ENCODE measurements at regions not wholly inside any gene's neighbourhood (a gene's known extent, or its start where the extent isn't known, plus 50 kb on each side); places are given as distances from the start of the nearest gene placed in this dataset.

DNA sequence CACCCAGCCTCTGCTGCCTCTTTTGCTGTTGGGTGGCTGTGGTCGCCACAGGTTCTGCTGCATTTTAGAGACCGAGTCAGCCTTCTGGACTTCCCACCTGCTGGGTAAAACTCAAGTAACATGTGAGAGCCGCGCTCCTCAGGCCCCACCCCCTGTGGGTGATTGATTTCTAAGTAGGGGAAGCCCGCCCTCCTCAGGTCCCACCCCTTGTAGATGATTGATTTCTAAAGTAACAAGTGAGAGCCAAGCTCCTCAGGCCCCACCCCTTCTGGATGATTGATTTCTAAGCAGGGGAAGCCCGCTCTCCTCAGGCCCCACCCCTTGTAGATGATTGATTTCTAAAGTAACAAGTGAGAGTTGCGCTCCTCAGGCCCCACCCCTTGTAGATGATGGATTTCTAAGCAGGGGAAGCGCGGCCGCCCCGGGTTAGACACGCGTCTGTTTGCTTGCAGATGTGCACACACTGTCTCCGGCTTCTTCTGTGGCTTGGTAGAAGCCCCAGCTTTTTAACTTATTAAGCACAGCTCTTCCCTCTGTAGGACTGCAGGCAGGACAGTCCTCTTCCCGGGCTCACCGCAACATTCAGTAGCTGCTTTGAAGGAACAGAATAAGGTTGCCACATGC, 83.4 kb downstream of the FAM43A start:
- DNase-seq, result peak; percentile 77

DNA sequence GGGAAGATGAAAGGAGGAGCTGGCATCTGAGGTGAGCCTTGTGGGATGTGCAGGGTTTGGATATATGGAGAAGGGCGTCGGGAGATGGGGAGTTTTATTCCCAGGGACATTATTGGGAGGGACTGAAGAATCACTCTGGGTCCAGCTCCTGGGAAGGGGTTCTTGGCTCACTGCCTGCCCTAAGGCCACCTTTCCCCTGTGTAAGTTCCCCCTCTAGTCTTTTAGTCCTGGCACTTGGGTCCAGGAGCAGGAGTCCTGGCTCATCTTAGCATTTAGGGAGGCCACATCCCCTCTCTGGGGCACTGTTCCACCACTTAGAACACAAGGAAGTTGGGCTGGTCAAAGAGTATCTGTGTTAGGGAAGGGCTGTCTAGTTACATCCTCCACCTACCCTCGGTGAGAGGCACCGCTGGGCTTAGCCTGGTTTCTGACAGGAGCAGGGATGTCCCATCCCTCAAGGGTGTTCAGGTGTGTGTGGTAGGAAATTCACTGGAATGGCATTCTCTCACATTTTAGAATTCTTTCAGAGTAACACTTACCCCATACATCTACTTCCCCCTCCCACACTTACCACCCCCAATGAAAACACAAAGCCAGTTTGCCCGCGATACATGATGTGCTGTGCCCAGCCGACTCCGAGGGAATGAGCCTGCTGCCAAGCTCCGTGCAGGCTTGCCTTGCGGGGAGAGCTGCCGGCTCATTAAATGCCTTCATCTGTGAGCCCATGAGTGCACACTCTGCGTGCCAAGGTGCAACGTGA, 86.7 kb downstream of the FAM43A start:
- DNase-seq, result no peak

DNA sequence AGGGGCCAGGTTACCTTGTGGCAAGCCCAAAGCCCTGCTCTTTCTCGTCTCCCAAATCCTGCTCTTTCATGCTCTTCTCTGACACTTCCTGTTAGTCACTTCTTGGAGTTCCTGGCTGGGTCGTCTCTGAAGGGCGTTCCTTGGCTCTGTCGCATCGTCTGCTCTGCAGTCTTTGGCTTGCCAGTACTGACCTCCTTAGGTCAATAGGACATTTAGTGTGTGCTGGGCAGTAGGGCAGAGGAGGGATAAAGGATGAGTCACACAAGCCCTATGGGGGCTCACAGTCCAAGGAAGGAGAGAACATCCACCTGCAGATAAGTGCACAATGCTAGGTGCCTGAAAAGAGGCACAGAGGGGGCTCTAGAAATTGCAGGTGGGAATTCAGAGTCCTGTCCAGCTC, 87.5 kb downstream of the FAM43A start:
- DNase-seq, result no peak

DNA sequence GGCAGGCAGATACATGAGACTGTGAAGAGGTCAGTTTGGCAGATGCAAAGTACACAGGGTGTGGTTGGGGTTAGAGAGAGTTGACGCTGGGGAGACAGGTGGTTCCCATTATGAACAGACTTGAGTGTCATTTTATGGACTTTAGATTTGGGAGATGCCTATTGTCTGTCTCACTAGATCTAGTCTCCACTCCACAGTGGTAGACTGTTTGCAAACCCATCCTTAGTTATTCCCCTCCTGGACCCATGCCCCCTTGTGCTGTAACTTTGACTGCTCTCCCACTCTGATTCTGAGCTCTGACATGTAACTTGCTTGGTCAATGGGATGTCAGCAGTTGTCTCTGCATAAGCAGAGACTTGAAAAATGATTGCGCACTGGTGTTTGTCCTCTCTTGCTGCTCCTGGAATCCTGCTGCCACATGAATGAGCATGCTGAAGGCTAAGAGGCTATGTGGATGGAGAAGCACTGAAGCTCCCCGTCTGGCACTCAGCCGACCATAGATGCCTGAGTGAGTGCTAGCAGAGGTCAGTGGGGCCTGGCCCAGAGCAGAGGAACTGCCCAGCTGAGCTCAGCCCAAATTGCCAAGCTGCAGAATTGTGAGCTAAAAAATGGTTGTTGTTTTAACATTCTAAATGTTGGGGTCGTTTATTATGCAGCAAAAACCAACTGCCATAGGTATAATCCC, 88.2 kb downstream of the FAM43A start:
- no peak for DNase-seq

DNA sequence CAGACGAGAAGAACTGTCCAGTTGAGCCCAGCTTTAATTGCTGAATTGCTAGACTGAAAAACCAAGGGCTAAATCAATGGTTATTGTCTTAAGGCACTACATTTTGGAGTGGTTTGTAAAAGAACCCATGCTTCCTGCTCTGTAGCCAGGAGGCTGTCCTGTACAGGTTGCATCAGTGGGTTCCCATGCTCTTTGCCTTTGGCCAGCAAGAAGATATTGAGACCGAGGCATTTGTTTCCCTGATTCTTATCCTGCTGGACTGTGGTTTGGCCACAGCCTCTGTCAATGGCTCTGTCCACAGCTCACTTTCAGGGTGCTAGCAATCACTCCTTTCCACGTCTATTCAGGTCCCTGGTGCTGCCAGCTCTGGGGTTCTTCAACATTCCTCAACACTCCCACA, 89.6 kb downstream of the FAM43A start:
- DNase-seq, result no peak

DNA sequence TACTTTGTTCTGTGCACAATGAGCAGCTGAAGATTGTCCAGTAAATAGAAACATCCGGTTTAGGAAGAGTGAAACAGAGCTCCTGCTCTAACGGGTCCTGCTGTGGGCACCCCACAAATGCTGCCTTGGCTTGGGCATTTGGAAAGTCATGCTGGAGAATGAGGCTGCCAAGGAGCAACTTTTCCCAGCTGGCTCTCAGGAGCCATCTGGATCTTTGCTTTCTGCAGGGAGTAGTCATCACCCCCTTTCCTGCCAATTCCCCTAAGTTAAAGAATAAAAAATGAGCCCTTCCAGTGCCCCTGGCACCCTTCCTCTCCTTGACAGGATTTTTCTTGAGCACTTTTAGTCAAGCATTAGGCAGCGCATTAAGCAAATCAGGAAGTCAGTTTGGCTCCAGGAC, 90.0 kb downstream of the FAM43A start:
- DNase-seq, result no peak

DNA sequence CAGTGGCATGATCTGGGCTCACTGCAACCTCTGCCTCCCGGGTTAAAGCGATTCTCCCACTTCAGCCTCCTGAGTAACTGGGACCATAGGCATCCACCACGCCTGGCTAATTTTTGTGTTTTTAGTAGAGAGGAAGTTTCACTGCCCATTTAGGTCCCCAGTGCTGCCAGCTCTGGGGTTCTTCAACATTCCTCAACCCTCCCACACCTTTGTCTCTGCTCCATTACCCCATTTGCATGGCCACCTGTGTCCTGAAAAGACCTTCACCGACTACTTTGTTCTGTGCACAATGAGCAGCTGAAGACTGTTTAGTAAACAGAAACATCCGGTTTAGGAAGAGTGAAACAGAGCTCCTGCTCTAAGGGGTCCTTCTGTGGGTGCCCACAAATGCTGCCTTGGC, 92.0 kb downstream of the FAM43A start:
- DNase-seq, result no peak

DNA sequence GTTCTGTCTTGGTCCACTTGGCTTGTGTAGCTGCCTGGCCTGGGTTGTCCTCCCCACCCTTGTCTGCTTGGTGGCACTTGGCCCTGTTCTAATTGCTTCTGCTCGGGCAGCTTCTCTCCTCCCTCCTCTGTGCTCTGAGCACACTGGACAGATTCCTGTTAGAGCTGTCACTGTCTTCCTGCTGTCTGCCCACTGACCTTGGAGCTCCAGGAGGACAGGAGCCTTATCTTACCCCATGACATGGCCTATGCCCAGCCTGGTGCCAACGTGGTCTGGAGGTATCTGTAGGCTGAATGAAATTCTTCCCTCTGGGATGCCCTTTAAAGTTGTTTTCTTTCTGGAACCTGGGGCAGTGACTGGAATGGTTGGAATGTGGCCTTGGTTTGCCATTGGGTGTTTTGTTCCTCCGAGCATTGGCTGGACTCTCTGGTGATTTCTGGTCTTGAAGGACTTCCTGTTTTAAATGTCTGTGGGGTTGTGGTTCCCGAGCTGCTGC, 94.1 kb downstream of the FAM43A start:
- DNase-seq, result no peak

DNA sequence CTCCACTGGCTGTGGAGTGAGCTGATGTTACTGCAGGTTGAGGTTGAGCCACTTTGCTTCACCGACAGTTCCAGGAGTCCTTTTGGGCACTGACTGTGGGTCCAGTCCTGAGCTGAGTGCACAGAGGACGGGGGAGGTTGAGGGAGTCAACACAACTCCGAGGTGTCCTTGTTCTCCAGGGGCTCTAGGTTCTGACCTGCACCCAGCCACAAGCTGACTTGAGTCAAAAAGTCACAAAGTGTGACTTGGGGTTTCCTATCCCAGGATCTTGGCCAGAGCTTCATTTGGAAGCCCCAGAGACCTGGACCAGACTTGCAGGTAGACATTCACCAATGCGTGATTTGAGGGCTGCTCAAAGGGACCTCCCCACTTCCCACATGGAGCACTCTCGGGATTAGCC, 95.0 kb downstream of the FAM43A start:
- DNase-seq, result no peak

DNA sequence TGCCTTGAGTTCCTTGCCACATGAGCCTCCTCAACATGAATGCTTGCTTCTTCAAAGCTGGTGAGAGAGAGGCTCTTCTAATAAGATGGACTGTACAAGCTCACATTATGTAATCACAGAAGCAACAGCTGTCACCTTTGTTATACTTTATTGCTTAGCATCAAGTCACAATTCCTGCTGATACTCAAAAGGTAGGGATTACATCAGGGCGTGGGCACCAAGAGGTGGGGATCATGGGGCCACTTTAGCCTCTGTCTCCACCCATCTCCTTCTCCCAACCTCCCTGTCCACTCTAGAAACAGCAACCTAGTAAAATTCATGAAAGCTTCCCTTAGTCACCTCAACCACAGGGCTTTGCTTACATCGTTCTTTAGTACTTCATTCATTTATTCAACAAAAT, 95.9 kb downstream of the FAM43A start:
- no peak for DNase-seq

DNA sequence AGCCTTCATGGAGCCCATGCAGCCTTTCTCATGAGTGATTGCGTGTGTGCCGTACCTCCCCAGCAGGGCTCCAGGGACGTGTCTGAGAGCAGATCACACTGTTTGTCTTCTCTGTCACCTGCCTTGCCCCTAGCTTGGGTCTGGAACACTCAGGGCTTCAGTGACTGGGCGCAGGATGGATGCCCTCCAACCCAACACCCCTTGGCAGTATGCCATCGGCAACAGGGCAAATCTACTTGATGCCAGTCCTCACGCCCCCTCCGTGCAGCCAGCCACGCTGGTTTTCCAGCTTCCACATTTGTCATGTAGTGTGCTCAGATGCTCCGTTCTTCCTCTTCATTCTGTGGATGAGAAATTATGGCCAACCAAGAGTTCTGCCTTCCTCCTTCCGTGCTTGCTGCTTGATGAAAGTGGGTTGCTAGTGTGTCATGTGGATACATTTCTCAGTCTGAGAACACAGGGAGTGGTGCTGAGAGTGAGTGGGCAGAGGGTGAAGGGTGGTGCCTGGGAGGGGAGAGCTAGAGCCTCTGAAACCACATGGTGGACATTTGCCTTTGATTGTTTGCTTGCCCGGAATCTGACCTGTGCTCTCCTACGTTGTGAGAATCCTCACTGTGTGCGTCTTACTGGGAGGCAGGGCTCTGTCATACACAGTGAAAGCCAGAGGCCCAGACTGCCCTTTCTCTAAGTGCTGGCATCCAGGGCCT, 97.2 kb downstream of the FAM43A start:
- no peak for DNase-seq

DNA sequence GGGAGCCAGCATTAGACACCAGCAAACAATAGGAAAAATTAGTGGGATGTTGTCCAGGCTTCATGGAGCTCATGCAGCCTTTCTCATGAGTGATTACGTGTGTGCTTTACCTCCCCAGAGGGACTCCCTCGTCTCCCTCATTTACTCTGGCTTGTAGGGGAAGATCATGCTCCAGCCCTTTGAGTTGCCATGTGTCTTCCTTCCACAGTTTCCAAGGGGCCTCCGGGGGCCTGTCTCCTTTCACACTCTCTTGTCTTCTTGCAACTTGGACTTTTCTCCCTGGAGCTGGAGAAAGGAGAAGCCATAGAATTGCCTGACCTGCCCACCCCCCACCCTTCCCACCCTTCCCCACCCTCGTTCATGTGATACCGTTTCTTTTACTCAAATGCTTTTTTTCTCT, 98.7 kb downstream of the FAM43A start:
- DNase-seq, result no peak

DNA sequence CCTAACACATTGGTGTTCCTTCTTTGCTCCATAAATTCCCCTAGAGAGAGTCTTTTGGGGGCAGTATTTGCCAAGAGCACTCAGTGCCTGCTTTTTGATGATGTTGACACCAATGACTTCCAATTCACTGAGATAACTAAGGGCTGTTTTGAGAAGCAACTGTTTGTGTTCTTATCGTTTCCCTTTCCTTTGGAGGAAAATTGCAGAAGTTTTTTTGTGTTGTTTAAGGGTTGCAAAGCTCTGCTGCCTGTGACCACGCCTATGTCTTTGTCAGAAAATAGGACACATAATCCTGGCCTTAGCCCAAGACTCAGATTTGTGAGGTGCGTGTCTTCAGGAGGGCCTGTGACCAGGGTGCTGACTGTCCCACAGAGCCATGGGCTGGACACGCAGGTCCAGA, 99.6 kb downstream of the FAM43A start:
- DNase-seq, result no peak

DNA sequence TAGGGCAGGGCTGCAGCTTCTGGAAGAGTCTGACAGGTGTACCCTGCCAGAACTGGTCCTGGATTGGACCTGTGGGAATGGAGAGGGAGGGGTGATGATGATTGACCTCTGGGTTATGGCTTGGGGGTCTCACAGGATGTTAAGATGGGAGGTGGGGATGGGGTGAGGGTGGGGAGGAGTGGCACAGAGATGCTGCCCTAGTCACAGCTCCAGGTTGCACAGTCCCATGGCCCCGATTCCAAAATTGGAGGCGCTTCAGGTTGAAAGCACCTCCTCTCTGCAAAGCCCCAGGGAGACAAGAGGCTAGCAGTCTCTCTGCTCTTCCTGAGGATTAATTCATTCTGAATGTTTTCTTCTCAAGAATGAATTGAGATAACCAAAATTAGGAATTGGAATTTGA, 101.4 kb downstream of the FAM43A start:
- no peak for DNase-seq

DNA sequence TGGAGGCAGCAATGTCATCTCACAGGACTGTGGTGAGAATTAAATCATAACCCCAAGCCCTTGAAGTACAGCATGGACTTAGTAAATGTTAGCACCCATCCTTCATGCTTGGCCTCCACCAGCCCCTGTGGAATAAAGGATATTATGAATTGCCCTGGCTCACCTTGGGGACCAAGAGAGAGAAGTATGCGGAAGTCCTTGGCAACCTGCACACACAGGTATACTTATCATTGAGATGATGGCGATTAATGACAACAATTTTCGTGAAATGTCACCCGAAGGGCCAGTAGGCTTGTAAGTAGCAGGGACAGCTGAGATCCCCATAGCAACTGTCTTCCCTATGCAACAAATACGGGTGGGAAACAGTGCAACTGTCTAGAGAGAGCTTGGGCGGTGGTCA, 102.0 kb downstream of the FAM43A start:
- no peak for DNase-seq

DNA sequence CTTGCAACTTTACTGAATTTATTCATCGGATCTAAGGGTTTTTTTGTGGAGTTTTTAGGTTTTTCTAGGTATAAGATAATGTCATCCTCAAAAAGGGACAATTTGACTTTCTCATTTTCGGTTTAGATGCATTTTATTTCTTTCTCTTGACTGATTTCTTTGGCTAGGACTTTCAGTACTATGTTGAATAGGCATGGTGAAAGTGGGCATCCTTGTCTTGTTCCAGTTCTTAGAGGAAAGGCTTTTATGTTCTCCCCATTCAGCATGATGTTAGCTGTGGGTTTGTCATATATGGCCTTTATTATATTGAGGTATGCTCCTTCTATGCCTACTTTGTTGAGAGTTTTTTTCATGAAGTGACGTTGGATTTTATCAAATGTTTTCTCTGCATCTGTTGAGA, 106.7 kb downstream of the FAM43A start:
- DNase-seq, result no peak

DNA sequence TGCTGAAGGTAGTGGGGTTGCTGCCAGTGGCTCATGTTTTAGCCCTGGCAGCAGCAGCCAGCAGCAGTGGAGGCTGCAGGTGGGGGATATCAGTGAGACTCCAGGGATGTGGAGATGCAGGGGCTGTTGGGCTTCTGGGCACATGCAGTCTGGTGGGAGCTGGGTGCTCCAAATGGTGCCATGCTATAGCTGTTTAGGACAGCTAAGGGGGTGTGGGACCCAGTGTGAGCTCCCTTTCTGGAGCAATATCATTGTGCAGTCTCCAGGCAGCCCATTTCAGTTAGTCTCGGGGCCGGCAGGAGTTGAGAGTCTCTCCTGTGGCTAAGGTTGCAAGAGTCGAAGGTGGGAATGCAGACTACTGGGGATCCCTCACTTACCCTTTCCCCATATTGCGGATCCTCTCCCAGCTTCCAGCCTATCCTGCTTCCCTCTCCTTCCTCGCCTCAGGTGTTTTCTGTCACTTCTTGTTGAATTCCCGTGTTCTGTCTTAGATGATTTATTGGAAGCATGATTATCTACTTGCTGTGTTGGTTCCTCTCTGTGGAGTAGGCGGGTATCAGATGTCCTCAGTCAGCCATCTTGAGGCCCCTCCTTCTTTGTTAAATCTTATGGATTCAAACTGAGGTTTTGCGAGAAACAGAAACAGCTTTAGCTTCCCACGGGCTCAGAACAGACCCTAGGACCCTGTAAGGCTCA, 112.0 kb downstream of the FAM43A start:
- DNase-seq, result no peak

DNA sequence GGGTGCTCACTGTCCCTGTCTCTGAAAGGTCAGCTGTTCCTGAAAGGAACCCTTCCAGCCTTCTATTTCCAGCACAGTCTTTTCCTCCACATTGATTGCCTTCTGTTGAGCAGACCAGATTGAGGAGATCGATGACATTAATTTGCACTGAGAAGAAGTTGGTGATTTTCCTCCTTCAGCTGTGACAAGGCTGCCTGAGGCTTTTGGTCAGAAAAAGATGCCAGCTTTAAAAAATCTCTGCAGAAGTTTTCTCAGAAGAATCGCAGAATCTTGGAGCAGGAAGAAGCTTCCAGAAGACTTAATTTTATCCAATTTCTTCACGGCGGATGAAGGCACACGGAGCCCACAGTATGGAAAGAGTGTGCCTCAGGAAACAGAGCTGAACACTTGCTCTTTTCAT, 112.8 kb downstream of the FAM43A start:
- no peak for DNase-seq

DNA sequence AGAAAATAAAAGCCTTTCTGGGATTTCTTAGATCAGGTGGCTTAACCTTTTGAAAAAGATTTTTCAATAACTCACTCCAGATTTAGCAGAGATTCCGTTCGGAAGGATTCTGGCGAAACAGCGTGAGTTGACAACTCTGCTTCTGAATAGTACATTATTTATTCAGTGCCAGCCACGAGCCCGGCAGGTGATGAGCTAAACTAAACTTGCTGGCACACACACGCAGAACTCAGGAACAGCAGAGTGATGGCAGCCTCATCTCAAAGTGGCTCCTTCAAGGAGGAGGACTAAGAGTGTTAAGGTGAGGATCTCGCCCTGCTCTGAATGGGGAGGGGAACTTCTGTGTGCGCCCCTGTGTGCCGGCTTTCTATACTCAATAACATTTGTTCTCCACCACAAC, 114.3 kb downstream of the FAM43A start:
- DNase-seq, result no peak

DNA sequence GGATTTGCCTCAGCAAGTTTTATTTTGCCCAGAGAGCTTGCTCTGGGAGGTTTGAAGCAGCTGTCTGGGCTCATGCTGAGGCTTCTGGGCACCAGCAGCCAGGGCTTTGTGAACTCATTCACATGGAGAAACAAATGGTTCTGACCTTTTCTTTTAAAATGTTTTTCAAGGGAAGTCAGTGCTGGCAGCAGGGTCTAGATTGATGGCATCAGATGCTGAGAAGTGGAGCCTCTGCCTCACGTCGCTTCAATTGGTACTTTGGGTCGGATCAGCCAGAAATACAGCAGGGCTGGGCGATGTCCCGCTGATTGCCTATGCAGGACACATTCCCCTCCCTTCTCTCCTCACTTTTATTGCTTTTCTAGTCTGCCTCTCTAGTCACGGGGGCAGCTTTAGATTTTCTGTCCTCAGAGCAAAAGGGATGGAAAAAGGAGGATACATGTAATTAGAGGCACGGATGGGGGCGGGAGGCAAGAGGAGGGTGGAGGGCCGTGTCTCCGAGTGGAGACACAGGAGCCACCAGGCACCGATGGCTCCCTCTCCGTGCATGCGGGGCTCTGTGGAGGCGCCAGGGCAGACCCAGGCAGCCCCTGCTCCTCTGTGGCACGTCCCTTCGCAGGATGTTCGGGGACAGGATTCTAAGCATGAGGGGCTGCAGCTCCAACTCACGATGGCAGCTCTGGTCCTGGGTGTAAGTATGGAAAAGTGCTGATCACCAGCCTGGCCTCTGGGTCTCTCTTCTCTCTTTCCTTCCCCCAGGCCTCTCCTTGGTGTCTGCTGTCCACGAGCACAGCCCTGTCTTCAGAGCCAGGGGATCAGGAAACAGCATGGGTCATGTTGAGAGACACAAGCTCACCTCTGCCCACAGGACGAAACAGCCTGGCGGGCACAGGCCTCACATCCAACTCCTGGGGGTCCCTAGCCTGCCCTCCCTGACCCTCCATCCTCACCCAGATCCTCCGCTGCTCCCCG, 116.1 kb downstream of the FAM43A start:
- DNase-seq, result no peak

DNA sequence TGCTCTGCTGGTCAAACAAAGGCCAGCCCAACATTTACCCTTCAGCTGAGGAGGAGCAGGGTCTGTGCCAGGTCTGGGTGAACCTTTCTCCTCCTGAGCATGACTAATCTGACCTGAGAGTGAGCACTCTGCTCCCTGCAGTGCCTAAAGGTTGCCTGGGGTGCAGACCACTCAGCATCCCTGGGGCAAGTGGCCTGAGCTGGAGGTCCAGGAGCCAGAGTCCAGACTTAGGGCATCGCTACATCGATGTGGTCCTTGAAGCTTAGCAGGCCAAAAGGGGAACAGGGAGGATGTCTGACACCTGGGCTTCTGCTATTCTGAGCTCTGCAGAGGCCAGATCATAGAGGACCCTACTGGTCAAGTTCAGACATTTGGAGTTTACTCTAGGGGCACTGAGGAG, 119.1 kb downstream of the FAM43A start:
- DNase-seq, result no peak

DNA sequence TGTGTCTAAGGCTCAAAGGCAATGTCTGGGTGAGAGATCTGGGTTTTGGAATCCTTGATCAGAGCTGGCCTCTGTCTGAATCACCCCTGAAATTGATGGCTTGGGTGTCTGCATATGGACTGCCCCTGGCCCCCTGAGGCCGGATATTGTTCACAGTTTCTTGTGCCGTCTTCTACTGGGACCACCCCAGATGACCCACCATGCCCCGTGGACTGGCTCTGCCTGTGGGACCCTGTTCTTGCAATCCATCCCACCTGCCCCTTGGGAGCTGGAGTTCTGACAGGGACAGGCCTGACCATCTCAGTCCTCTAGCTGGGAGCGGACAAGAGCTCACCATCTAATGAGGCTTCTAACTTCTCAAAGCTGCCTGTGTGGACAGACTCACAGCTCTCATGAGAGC, 119.9 kb downstream of the FAM43A start:
- DNase-seq, result no peak

Data from activated CD4-positive, CD25-positive, alpha-beta regulatory T cell treated with anti-CD3 and anti-CD28 coated beads, Interleukin-2, amount 50 U/mL, for 72 hours (primary cell).